IMR-90 (cell line): ENCODE measurements at regions not wholly inside any gene's neighbourhood (a gene's known extent, or its start where the extent isn't known, plus 50 kb on each side); places are given as distances from the start of the nearest gene placed in this dataset.

Source experiments
- ATAC-seq: fragments of 200-7000 bp; cut with Tn5 transposase; 2 replicates; pipeline ENCODE4 v1.9.1; 2020; ENCODE audit warnings: low read depth, mild to moderate bottlenecking, moderate library complexity
- BruUV-seq: library from RNA; stranded (reverse); fragments of 400-500 nt; replicated peaks from 2 replicates; lab custom pipeline; 2021; lab: Mats Ljungman, UMichigan
- CTCF ChIA-PET: fragments of 300-600 bp; formaldehyde crosslinking; extraction: SDS; loops from one replicate; lab custom pipeline; 2021; ENCODE audit warnings: antibody characterized with exemption; lab: Yijun Ruan, JAX
- POLR2A ChIA-PET: fragments of 300-600 bp; sonication (Branson Sonifier 250); formaldehyde crosslinking; loops from one replicate; lab custom pipeline; 2022; ENCODE audit warnings: antibody characterized with exemption; ENCODE audit not compliant: unreplicated experiment; lab: Charles Lee
- DNase-seq: peaks from one replicate; pipeline ENCODE4 v3.0.0; 2013
- H2AFZ ChIP-seq: replicated peaks from 2 replicates; pipeline ENCODE3; 2013; ENCODE audit warnings: low read length, mild to moderate bottlenecking; ENCODE audit not compliant: poor library complexity
- H2AK5ac ChIP-seq: 2 replicates; pipeline ENCODE4 v1.6.1; 2013; ENCODE audit warnings: low read depth, low read length, inconsistent platforms
- H2AK9ac ChIP-seq: replicated peaks from 2 replicates; pipeline ENCODE3; 2013; ENCODE audit warnings: mild to moderate bottlenecking, low read depth, low read length, moderate library complexity; ENCODE audit not compliant: poor library complexity
- H2BK120ac ChIP-seq: 2 replicates; pipeline ENCODE4 v1.6.1; 2013; ENCODE audit warnings: low read depth, low read length, inconsistent platforms
- H2BK15ac ChIP-seq: 3 replicates; pipeline ENCODE4 v1.6.1; 2013; ENCODE audit warnings: low read depth, low read length, inconsistent platforms
- H2BK20ac ChIP-seq: 2 replicates; pipeline ENCODE4 v1.6.1; 2013; ENCODE audit warnings: low read depth, mild to moderate bottlenecking, inconsistent platforms, low read length, moderate library complexity
- H2BK5ac ChIP-seq: 2 replicates; pipeline ENCODE4 v1.6.1; 2013; ENCODE audit warnings: mild to moderate bottlenecking, low read depth, low read length, inconsistent platforms; ENCODE audit not compliant: poor library complexity, severe bottlenecking
- H3K14ac ChIP-seq: replicated peaks from 2 replicates; pipeline ENCODE4 v1.6.1; 2013; ENCODE audit warnings: low read depth, low read length, inconsistent platforms
- H3K18ac ChIP-seq: 2 replicates; pipeline ENCODE4 v1.6.1; 2013; ENCODE audit warnings: low read depth, low read length, control low read depth
- H3K23ac ChIP-seq: 2 replicates; pipeline ENCODE4 v1.6.1; 2013; ENCODE audit warnings: low read depth, low read length, inconsistent platforms
- H3K27ac ChIP-seq: 2 replicates; pipeline ENCODE4 v1.5.1; 2013; ENCODE audit warnings: mild to moderate bottlenecking, control low read depth, low read length; ENCODE audit not compliant: insufficient read depth
- H3K27me3 ChIP-seq: 2 replicates; pipeline ENCODE4 v1.6.1; 2013; ENCODE audit warnings: low read length; ENCODE audit not compliant: control insufficient read depth, insufficient read depth
- H3K36me3 ChIP-seq: 2 replicates; pipeline ENCODE4 v1.6.1; 2013; ENCODE audit warnings: low read length, mixed read lengths; ENCODE audit not compliant: control insufficient read depth, insufficient read depth
- H3K4ac ChIP-seq: 2 replicates; pipeline ENCODE4 v1.6.1; 2013; ENCODE audit warnings: low read depth, low read length, inconsistent platforms
- H3K4me1 ChIP-seq: 2 replicates; pipeline ENCODE4 v1.6.1; 2013; ENCODE audit warnings: low read length, mixed read lengths; ENCODE audit not compliant: control insufficient read depth, insufficient read depth
- H3K4me2 ChIP-seq: 2 replicates; pipeline ENCODE4 v1.6.1; 2013; ENCODE audit warnings: low read depth, mild to moderate bottlenecking, control low read depth, low read length, moderate library complexity
- H3K4me3 ChIP-seq: 2 replicates; pipeline ENCODE4 v1.5.1; 2013; ENCODE audit warnings: low read depth, mild to moderate bottlenecking, control low read depth, low read length, moderate library complexity; ENCODE audit not compliant: insufficient read depth
- H3K56ac ChIP-seq: 2 replicates; pipeline ENCODE4 v1.6.1; 2013; ENCODE audit warnings: low read length, inconsistent platforms; ENCODE audit not compliant: insufficient read depth; ENCODE audit errors: extremely low read depth
- H3K79me1 ChIP-seq, 2 experiments: 2 replicates each; pipeline ENCODE4 v1.6.1; 2013; ENCODE audit warnings: low read length in 2 of 2, inconsistent platforms in 1 of 2, low read depth in 1 of 2
- H3K9ac ChIP-seq: 2 replicates; pipeline ENCODE4 v1.6.1; 2013; ENCODE audit warnings: low read depth, low read length, control low read depth
- H3K9me1 ChIP-seq: 2 replicates; pipeline ENCODE4 v1.6.1; 2013; ENCODE audit warnings: low read length, inconsistent platforms; ENCODE audit not compliant: insufficient read depth
- H3K9me3 ChIP-seq: 2 replicates; pipeline ENCODE4 v1.6.1; 2013; ENCODE audit warnings: low read length; ENCODE audit not compliant: control insufficient read depth, insufficient read depth
- H4K20me1 ChIP-seq: 2 replicates; pipeline ENCODE4 v1.6.1; 2013; ENCODE audit warnings: low read length, inconsistent platforms; ENCODE audit not compliant: insufficient read depth
- H4K5ac ChIP-seq: 2 replicates; pipeline ENCODE4 v1.6.1; 2013; ENCODE audit warnings: mild to moderate bottlenecking, low read depth, low read length, control low read depth
- H4K8ac ChIP-seq, 2 experiments: 2 replicates each; pipeline ENCODE4 v1.6.1; 2013; ENCODE audit warnings: low read depth in 2 of 2, low read length in 2 of 2, control low read depth in 1 of 2, inconsistent platforms in 1 of 2
- H4K91ac ChIP-seq: 2 replicates; pipeline ENCODE4 v1.6.1; 2013; ENCODE audit warnings: low read depth, low read length, inconsistent platforms; ENCODE audit not compliant: insufficient read depth
- BHLHE40 ChIP-seq: fragments of 150-350 bp; IDR thresholded peaks from 2 replicates; pipeline ENCODE4 v1.6.1; 2016; ENCODE audit warnings: mild to moderate bottlenecking, low read depth, low read length
- CTCF ChIP-seq: conservative IDR thresholded peaks from 2 replicates; pipeline ENCODE4 v1.5.1; 2012; ENCODE audit warnings: mild to moderate bottlenecking, low read depth, low read length, improper control_type of control experiment
- ELK1 ChIP-seq: fragments of 150-350 bp; IDR thresholded peaks from 2 replicates; pipeline ENCODE4 v1.6.1; 2016; ENCODE audit warnings: low read depth, mild to moderate bottlenecking, low read length, moderate library complexity, borderline replicate concordance
- FOS ChIP-seq: fragments of 150-350 bp; IDR thresholded peaks from 2 replicates; pipeline ENCODE4 v1.6.1; 2016; ENCODE audit warnings: low read depth, low read length
- MAZ ChIP-seq: IDR thresholded peaks from 2 replicates; pipeline ENCODE4 v1.6.1; 2012; ENCODE audit warnings: low read depth, mild to moderate bottlenecking, low read length, improper control_type of control experiment, moderate library complexity, borderline replicate concordance
- MXI1 ChIP-seq: IDR thresholded peaks from 2 replicates; pipeline ENCODE4 v1.6.1; 2012; ENCODE audit warnings: low read depth, mild to moderate bottlenecking, low read length, moderate library complexity, borderline replicate concordance
- NFE2L2 ChIP-seq: fragments of 150-350 bp; IDR thresholded peaks from 2 replicates; pipeline ENCODE4 v1.6.1; 2016; ENCODE audit warnings: low read depth, mild to moderate bottlenecking, low read length
- POLR2A ChIP-seq: IDR thresholded peaks from 2 replicates; pipeline ENCODE4 v1.6.1; 2012; ENCODE audit warnings: mild to moderate bottlenecking, low read depth, low read length
- RFX5 ChIP-seq: IDR thresholded peaks from 2 replicates; pipeline ENCODE4 v1.8.0; 2012; ENCODE audit warnings: low read depth, mild to moderate bottlenecking, low read length, moderate library complexity
- SMC3 ChIP-seq: fragments of 150-350 bp; IDR thresholded peaks from 2 replicates; pipeline ENCODE4 v1.6.1; 2016; ENCODE audit warnings: low read depth, mild to moderate bottlenecking, antibody characterized with exemption, low read length, moderate library complexity
- USF2 ChIP-seq: fragments of 150-350 bp; IDR thresholded peaks from 2 replicates; pipeline ENCODE4 v1.6.1; 2017; ENCODE audit warnings: mild to moderate bottlenecking, antibody characterized with exemption, low read length, low read depth
- WGBS, 2 experiments: methylation state at CpG; one replicate each; pipeline versions ENCODE4 v1.1.5 to v1.1.7; 2013; ENCODE audit warnings: missing lambda C conversion rate in 2 of 2; ENCODE audit not compliant: insufficient read length in 1 of 2; ENCODE audit errors: extremely low coverage in 2 of 2; 5-methylcytosine and 5-hydroxymethylcytosine counted together
- dilution Hi-C: fragments of 300-500 bp; cut with HindIII; formaldehyde crosslinking; loops from one replicate; pipeline ENCODE4 v1.14.3; 2018; ENCODE audit warnings: low sequenced_read_pairs; ENCODE audit not compliant: unreplicated experiment
- in situ Hi-C: fragments of 300-500 bp; cut with MboI; formaldehyde crosslinking; loops from 3 replicates; pipeline ENCODE4 v1.14.3; 2019; ENCODE audit warnings: low sequenced_read_pairs, inconsistent platforms, mixed read lengths
- intact Hi-C: fragments of 100-400 bp; cut with micrococcal nuclease; formaldehyde crosslinking; loops from 2 replicates; pipeline ENCODE4 v1.10.0; 2022

GRCh38 chr3:78312851-78313250 is 1273.0 kb downstream of the ROBO2 start:
- H2BK20ac ChIP-seq, result no peak overlapping the region
- no peak overlapping the region for H2BK120ac ChIP-seq
- H3K9ac ChIP-seq, result no peak overlapping the region
- no peak overlapping the region for H2BK15ac ChIP-seq
- H3K27ac ChIP-seq, result no peak overlapping the region
- no peak overlapping the region for H3K18ac ChIP-seq
- H4K20me1 ChIP-seq, result no peaks in the 10 kb centered on the region
- H3K23ac ChIP-seq, result no peak overlapping the region
- ATAC-seq (no peak), DNase-seq (no peak)
- no peaks in the 10 kb centered on the region for H3K9me3 ChIP-seq
- intact Hi-C loops, result no loop called here
- no peaks in the 10 kb centered on the region for H3K79me1 ChIP-seq
- no peak for TF ChIP-seq BHLHE40
- TF ChIP-seq MXI1, result no peak
- no peak for TF ChIP-seq RFX5
- TF ChIP-seq ELK1, result no peak
- no peak for TF ChIP-seq USF2
- TF ChIP-seq NFE2L2, result no peak
- TF ChIP-seq MAZ, result no peak
- no peak for TF ChIP-seq POLR2A
- no peak for TF ChIP-seq FOS
- TF ChIP-seq CTCF, result no peak
- no peak for TF ChIP-seq SMC3
- H3K9me1 ChIP-seq, result no peaks in the 10 kb centered on the region
- no peak overlapping the region for H2AK9ac ChIP-seq
- no peak overlapping the region for H4K91ac ChIP-seq
- no peak overlapping the region for H2AK5ac ChIP-seq
- POLR2A ChIA-PET, result no interaction called here
- H3K4me3 ChIP-seq, result no peak overlapping the region
- H2BK5ac ChIP-seq, result no peak overlapping the region
- no peak overlapping the region for H4K8ac ChIP-seq
- H3K36me3 ChIP-seq, result no peaks in the 10 kb centered on the region
- CTCF ChIA-PET, result no interaction called here
- no peak overlapping the region for H3K56ac ChIP-seq
- no peak overlapping the region for H2AFZ ChIP-seq
- no peak overlapping the region for H4K5ac ChIP-seq
- no CpG with 5 or more reads among the region's 2 CpGs for WGBS, 2 experiments
- in situ Hi-C loops, result no loop called here
- no peak overlapping the region for H3K4me2 ChIP-seq
- H3K4me1 ChIP-seq, result no peaks in the 10 kb centered on the region
- H3K14ac ChIP-seq, result no peak overlapping the region
- H3K27me3 ChIP-seq, result no peaks in the 10 kb centered on the region
- dilution Hi-C loops, result no loop called here
- no TSS peak for BruUV-seq
- no peak overlapping the region for H3K4ac ChIP-seq
